ENCODE measurements at regions not wholly inside any gene's neighbourhood (a gene's known extent, or its start where the extent isn't known, plus 50 kb on each side); places are given as distances from the start of the nearest gene placed in this dataset.
A peak's percentile ranks its signal among the peaks of the same experiment; 100 is the strongest.

DNA sequence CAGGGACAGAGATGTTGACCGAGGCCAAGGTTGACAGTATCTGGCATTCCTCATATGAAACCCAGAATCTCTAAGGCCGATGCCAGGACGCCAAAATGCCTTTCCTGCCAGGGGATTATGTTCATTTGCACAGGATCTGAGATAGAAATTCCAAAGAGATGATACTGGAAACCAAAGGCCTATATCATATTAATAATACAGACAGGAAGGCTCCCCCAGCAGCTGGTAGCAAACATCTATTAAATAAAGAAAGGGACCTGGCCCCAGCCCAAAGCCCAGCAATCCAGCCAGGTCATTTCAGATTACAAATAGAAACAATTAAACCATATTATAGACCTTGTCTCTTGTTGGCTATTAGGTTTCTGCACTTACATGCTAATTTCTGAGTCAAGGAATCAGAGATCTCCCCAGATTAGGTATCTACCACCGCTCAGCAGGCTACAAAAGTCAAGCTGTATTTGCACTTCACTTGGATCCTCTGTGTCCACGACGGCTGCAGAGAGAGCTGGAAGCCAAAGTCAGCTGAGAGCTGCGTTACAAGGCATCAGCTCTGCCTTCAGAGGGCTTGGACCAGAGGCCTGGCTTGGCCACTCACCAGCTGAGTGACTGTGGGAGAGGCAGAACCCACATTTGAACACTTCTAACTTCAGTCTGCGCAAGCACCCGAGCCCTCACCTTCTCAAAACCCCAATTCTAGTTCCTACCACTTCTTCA is 269.3 kb upstream of the SIX2 start:
- TF ChIP-seq, protein P1, sequence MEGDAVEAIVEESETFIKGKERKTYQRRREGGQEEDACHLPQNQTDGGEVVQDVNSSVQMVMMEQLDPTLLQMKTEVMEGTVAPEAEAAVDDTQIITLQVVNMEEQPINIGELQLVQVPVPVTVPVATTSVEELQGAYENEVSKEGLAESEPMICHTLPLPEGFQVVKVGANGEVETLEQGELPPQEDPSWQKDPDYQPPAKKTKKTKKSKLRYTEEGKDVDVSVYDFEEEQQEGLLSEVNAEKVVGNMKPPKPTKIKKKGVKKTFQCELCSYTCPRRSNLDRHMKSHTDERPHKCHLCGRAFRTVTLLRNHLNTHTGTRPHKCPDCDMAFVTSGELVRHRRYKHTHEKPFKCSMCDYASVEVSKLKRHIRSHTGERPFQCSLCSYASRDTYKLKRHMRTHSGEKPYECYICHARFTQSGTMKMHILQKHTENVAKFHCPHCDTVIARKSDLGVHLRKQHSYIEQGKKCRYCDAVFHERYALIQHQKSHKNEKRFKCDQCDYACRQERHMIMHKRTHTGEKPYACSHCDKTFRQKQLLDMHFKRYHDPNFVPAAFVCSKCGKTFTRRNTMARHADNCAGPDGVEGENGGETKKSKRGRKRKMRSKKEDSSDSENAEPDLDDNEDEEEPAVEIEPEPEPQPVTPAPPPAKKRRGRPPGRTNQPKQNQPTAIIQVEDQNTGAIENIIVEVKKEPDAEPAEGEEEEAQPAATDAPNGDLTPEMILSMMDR (IDR thresholded peaks at IDR 0.05; ENCODE audit: unreplicated experiment in 3 of 3): no peak
- Mint-ChIP-seq H3K27me3 (ENCODE audit: low read depth) (peaks cover 7% of the 10 kb centered on the region), H3K36me3 (ENCODE audit: low read depth) (no peaks in the 10 kb centered on the region), H3K9me3 (no peaks in the 10 kb centered on the region), H3K4me1 (peaks cover 58% of the 10 kb centered on the region), H3K27ac (peak overlapping the region in 2 of 3 experiments; percentile 0 to 66), H3K4me3 (peak overlapping the region in 1 of 3 experiments; percentile 12)

DNA sequence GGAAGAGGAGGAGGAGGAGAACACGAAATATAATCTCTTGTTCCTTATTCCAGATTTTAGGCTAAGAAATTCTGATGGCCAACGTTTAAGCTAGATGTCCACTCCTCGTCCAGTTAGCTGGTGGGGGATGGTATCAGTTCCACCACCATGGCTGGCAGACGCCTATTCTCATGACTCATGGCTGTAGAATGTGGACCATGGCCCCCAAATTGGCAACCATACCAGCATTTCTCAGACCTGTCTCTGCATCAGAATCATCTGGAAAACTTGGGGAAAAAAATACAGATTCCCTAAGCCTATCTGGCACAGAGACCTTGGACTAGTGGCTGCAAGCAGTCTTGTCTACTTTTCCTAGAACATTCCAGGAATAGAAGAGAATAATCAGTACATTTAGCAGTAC is 267.7 kb upstream of the SIX2 start:
- no peak overlapping the region for H3K27ac Mint-ChIP-seq
- H3K4me3 Mint-ChIP-seq: no peak overlapping the region
- peaks cover 68% of the 10 kb centered on the region for H3K4me1 Mint-ChIP-seq
- H3K27me3 Mint-ChIP-seq (ENCODE audit: low read depth): peaks cover 10% of the 10 kb centered on the region
- no peaks in the 10 kb centered on the region for H3K36me3 Mint-ChIP-seq (ENCODE audit: low read depth)
- no peaks in the 10 kb centered on the region for H3K9me3 Mint-ChIP-seq
- TF ChIP-seq, protein P1 (IDR thresholded peaks at IDR 0.05; ENCODE audit: unreplicated experiment in 3 of 3): no peak

GRCh38 chr2:45275806-45276205 is 266.6 kb upstream of the SIX2 start:
- peaks cover 10% of the 10 kb centered on the region for H3K27me3 Mint-ChIP-seq (ENCODE audit: low read depth)

GRCh38 chr2:45275242-45275805 is 266.1 kb upstream of the SIX2 start:
- TF ChIP-seq, protein P1 (IDR thresholded peaks at IDR 0.05; ENCODE audit: unreplicated experiment in 3 of 3): no peak
- no peak overlapping the region for H3K4me3 Mint-ChIP-seq
- H3K4me1 Mint-ChIP-seq: peaks cover 75% of the 10 kb centered on the region
- H3K9me3 Mint-ChIP-seq: no peaks in the 10 kb centered on the region
- H3K36me3 Mint-ChIP-seq (ENCODE audit: low read depth): no peaks in the 10 kb centered on the region
- peaks cover 7% of the 10 kb centered on the region for H3K27me3 Mint-ChIP-seq (ENCODE audit: low read depth)
- peak overlapping the region; percentile 28 to 38 (median 37) for H3K27ac Mint-ChIP-seq

More at GRCh38 chr2:45275806-45276205, 266.6 kb upstream of the SIX2 start:
- peak overlapping the region in 1 of 3 experiments; percentile 28 for H3K27ac Mint-ChIP-seq
- no peak overlapping the region for H3K4me3 Mint-ChIP-seq
- H3K9me3 Mint-ChIP-seq: no peaks in the 10 kb centered on the region
- TF ChIP-seq, protein P1 (IDR thresholded peaks at IDR 0.05; ENCODE audit: unreplicated experiment in 3 of 3): no peak
- peaks cover 75% of the 10 kb centered on the region for H3K4me1 Mint-ChIP-seq
- no peaks in the 10 kb centered on the region for H3K36me3 Mint-ChIP-seq (ENCODE audit: low read depth)

DNA sequence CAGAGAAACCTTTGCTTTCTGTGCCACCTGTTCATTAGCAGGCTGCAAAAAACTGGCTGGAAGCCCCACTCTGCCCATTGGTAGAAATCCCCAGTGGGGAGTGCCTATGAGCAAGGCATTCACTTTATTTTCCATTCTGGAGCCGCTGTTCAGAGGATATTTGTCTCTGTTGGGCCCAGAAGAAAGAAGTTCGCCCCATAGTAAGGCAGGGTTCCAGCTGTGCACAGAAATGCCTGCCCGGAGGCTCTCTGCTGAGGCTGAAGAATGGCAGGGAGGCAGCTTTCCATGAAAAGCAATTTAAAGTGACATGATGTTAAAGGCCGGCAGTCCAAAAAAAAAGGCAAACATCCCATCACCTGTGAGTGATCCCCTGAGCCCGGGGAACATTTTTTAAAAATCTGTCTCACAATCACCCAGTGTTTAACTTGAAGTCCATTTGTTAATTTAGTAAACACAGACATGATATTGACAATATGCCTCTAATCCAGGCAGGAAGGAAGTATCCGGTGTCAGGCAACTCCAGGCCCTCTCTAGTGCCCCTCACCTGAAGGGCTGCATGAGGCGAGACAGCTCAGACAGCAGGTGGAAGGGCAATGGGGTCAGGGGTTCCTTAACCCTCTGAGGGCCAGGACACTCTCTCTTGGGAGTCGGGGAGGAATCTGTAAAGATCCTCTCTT is 265.1 kb upstream of the SIX2 start:
- H3K9me3 Mint-ChIP-seq: no peaks in the 10 kb centered on the region
- H3K4me1 Mint-ChIP-seq: peaks cover 77% of the 10 kb centered on the region
- no peaks in the 10 kb centered on the region for H3K36me3 Mint-ChIP-seq (ENCODE audit: low read depth)
- H3K4me3 Mint-ChIP-seq: no peak overlapping the region
- peak overlapping the region in 1 of 3 experiments; percentile 28 for H3K27ac Mint-ChIP-seq
- H3K27me3 Mint-ChIP-seq (ENCODE audit: low read depth): peaks cover 13% of the 10 kb centered on the region
- TF ChIP-seq, protein P1 (IDR thresholded peaks at IDR 0.05; ENCODE audit: unreplicated experiment in 3 of 3): no peak

Data from nephron (organoid).